ENCODE measurements at regions not wholly inside any gene's neighbourhood (a gene's known extent, or its start where the extent isn't known, plus 50 kb on each side); places are given as distances from the start of the nearest gene placed in this dataset.
"Not testable (repeated sequence)": the region's sequence is repeated elsewhere in the genome, so short reads cannot be mapped to it uniquely, and the experiment has no call there.

GRCh38 chr2:82259551-82259950, 1955.0 kb upstream of the LRRTM1 start:
- FAIRE-seq: no peak

- FAIRE-seq: no peak
These were observed 1953.4 kb upstream of the LRRTM1 start for GRCh38 chr2:82257796-82258555.

GRCh38 chr2:82256983-82257632, 1952.6 kb upstream of the LRRTM1 start:
- no peak for FAIRE-seq

GRCh38 chr2:82256288-82256687, 1951.7 kb upstream of the LRRTM1 start:
- FAIRE-seq: no peak

- FAIRE-seq: no peak
These were observed 1950.2 kb upstream of the LRRTM1 start for GRCh38 chr2:82254728-82255127.

GRCh38 chr2:82246220-82246775, 1941.7 kb upstream of the LRRTM1 start:
- no peak for FAIRE-seq

- FAIRE-seq: no peak
These were observed 1934.6 kb upstream of the LRRTM1 start for GRCh38 chr2:82239176-82239575.

GRCh38 chr2:82237994-82238662, 1933.6 kb upstream of the LRRTM1 start:
- FAIRE-seq: no peak

- FAIRE-seq: no peak
These were observed 1929.8 kb upstream of the LRRTM1 start for GRCh38 chr2:82234283-82234874.

- no peak for FAIRE-seq
These were observed 1929.3 kb upstream of the LRRTM1 start for GRCh38 chr2:82233806-82234205.

GRCh38 chr2:82230406-82230805, 1925.9 kb upstream of the LRRTM1 start:
- no peak for FAIRE-seq

- no peak for FAIRE-seq
These were observed 1921.9 kb upstream of the LRRTM1 start for GRCh38 chr2:82226441-82226840.

GRCh38 chr2:82224301-82224940, 1919.9 kb upstream of the LRRTM1 start:
- FAIRE-seq: peak; percentile 18

GRCh38 chr2:82215212-82215611, 1910.7 kb upstream of the LRRTM1 start:
- FAIRE-seq: no peak

- no peak for FAIRE-seq
These were observed 1894.9 kb upstream of the LRRTM1 start for GRCh38 chr2:82199493-82199852.

GRCh38 chr2:82198809-82199492, 1894.4 kb upstream of the LRRTM1 start:
- no peak for FAIRE-seq

GRCh38 chr2:82182270-82182669, 1877.7 kb upstream of the LRRTM1 start:
- FAIRE-seq: no peak

- not testable (repeated sequence) for FAIRE-seq
These were observed 1870.7 kb upstream of the LRRTM1 start for GRCh38 chr2:82175210-82175609.

GRCh38 chr2:82172483-82172882, 1867.9 kb upstream of the LRRTM1 start:
- no peak for FAIRE-seq

GRCh38 chr2:82169379-82169778, 1864.8 kb upstream of the LRRTM1 start:
- FAIRE-seq: no peak

GRCh38 chr2:82165377-82165776, 1860.8 kb upstream of the LRRTM1 start:
- no peak for FAIRE-seq

GRCh38 chr2:82158150-82158549, 1853.6 kb upstream of the LRRTM1 start:
- no peak for FAIRE-seq

All from endometrium (tissue), 2 donors.